ENCODE measurements at regions not wholly inside any gene's neighbourhood (a gene's known extent, or its start where the extent isn't known, plus 50 kb on each side); places are given as distances from the start of the nearest gene placed in this dataset.

DNA sequence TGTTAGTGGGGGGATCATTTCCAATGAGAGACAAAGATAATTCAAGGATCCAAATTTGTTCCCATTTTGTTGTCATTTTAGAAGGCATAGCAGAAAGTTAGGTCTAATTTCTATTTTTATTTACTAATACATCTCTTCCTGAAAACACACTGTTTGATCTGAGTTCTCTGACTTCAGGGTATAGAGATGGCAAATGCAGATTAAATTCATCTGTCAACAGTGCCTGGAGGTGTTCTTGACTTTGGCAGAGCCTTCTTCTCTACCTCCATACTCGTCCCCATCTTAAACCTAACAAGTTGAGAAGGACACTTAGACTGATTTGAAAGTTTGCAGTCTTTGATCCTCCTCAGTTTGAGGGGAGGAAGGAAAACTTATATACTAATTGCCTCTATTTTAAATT, 308.2 kb downstream of the SOX2 start:
- H2BK5ac ChIP-seq (ENCODE audit: low read depth, low read length, poor library complexity, severe bottlenecking): no peak overlapping the region
- H3K9me1 ChIP-seq (ENCODE audit: insufficient read depth, low read length): no peaks in the 10 kb centered on the region
- no peak overlapping the region for H2BK20ac ChIP-seq (ENCODE audit: low read depth, low read length)
- intact Hi-C loops (cut with micrococcal nuclease) (no loop called here), in situ Hi-C loops (cut with MboI; ENCODE audit: low sequenced_read_pairs) (no loop called here), dilution Hi-C loops (cut with HindIII; ENCODE audit: low sequenced_read_pairs, unreplicated experiment) (no loop called here)
- H3K27me3 ChIP-seq (ENCODE audit: control insufficient read depth, insufficient read depth, low read length): no peaks in the 10 kb centered on the region
- no peak overlapping the region for H4K5ac ChIP-seq (ENCODE audit: low read depth, low read length)
- no peak overlapping the region for H3K18ac ChIP-seq (ENCODE audit: low read depth, low read length)
- no peaks in the 10 kb centered on the region for H3K79me1 ChIP-seq (ENCODE audit: low read depth in 1 of 2, low read length in 2 of 2)
- no peaks in the 10 kb centered on the region for H4K20me1 ChIP-seq (ENCODE audit: insufficient read depth, low read length)
- no peaks in the 10 kb centered on the region for H3K36me3 ChIP-seq (ENCODE audit: control insufficient read depth, insufficient read depth, low read length)
- no peak overlapping the region for H4K91ac ChIP-seq (ENCODE audit: insufficient read depth, low read depth, low read length)
- no peak overlapping the region for H3K23ac ChIP-seq (ENCODE audit: low read depth, low read length)
- TF ChIP-seq RCOR1 (IDR thresholded peaks at IDR 0.05; ENCODE audit: insufficient replicate concordance, low read length) (no peak), CEBPB (IDR thresholded peaks at IDR 0.05; ENCODE audit: low read depth, low read length) (no peak), RFX5 (IDR thresholded peaks at IDR 0.05; ENCODE audit: low read depth, low read length) (no peak), POLR2A (IDR thresholded peaks at IDR 0.05; ENCODE audit: low read depth, low read length) (no peak), SMC3 (IDR thresholded peaks at IDR 0.05; ENCODE audit: low read depth, low read length) (no peak), BHLHE40 (IDR thresholded peaks at IDR 0.05; ENCODE audit: low read depth, low read length) (no peak), FOS (IDR thresholded peaks at IDR 0.05; ENCODE audit: low read depth, low read length) (no peak), MAZ (IDR thresholded peaks at IDR 0.05; ENCODE audit: borderline replicate concordance, low read depth, low read length) (no peak), CHD1 (IDR thresholded peaks at IDR 0.05; ENCODE audit: low read depth, low read length) (no peak), MAFK (IDR thresholded peaks at IDR 0.05; ENCODE audit: low read depth, low read length) (no peak), RAD21 (IDR thresholded peaks at IDR 0.05; ENCODE audit: low read length) (no peak), MXI1 (IDR thresholded peaks at IDR 0.05; ENCODE audit: borderline replicate concordance, low read depth, low read length) (no peak), NFE2L2 (IDR thresholded peaks at IDR 0.05; ENCODE audit: low read depth, low read length) (no peak)
- TF ChIP-seq, protein P1, sequence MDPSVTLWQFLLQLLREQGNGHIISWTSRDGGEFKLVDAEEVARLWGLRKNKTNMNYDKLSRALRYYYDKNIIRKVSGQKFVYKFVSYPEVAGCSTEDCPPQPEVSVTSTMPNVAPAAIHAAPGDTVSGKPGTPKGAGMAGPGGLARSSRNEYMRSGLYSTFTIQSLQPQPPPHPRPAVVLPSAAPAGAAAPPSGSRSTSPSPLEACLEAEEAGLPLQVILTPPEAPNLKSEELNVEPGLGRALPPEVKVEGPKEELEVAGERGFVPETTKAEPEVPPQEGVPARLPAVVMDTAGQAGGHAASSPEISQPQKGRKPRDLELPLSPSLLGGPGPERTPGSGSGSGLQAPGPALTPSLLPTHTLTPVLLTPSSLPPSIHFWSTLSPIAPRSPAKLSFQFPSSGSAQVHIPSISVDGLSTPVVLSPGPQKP (IDR thresholded peaks at IDR 0.05; ENCODE audit: borderline replicate concordance, low read depth, low read length): no peak
- TF ChIP-seq, protein P2, sequence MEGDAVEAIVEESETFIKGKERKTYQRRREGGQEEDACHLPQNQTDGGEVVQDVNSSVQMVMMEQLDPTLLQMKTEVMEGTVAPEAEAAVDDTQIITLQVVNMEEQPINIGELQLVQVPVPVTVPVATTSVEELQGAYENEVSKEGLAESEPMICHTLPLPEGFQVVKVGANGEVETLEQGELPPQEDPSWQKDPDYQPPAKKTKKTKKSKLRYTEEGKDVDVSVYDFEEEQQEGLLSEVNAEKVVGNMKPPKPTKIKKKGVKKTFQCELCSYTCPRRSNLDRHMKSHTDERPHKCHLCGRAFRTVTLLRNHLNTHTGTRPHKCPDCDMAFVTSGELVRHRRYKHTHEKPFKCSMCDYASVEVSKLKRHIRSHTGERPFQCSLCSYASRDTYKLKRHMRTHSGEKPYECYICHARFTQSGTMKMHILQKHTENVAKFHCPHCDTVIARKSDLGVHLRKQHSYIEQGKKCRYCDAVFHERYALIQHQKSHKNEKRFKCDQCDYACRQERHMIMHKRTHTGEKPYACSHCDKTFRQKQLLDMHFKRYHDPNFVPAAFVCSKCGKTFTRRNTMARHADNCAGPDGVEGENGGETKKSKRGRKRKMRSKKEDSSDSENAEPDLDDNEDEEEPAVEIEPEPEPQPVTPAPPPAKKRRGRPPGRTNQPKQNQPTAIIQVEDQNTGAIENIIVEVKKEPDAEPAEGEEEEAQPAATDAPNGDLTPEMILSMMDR (conservative IDR thresholded peaks at IDR 0.05; ENCODE audit: low read depth, low read length): no peak
- BruUV-seq (replicated peaks): no TSS peak
- H3K4me1 ChIP-seq (ENCODE audit: control insufficient read depth, insufficient read depth, low read length): no peaks in the 10 kb centered on the region
- no CpG with 5 or more reads among the region's 1 CpG for whole genome bisulfite sequencing, 2 experiments (ENCODE audit: extremely low coverage in 2 of 2, insufficient read length in 1 of 2)
- H2AK9ac ChIP-seq (replicated peaks; ENCODE audit: low read depth, low read length, poor library complexity): no peak overlapping the region
- ChIA-PET POLR2A (ENCODE audit: unreplicated experiment) (no interaction called here), CTCF (no interaction called here)
- H3K4me3 ChIP-seq (ENCODE audit: insufficient read depth, low read depth, low read length): no peak overlapping the region
- no peak overlapping the region for H2AFZ ChIP-seq (replicated peaks; ENCODE audit: low read length, poor library complexity)
- H3K56ac ChIP-seq (ENCODE audit: extremely low read depth, insufficient read depth, low read length): no peak overlapping the region
- H3K27ac ChIP-seq (ENCODE audit: insufficient read depth, low read length): no peak overlapping the region
- no peak overlapping the region for H3K4me2 ChIP-seq (ENCODE audit: low read depth, low read length)
- no peak overlapping the region for H2AK5ac ChIP-seq (ENCODE audit: low read depth, low read length)
- no peak overlapping the region for H2BK120ac ChIP-seq (ENCODE audit: low read depth, low read length)
- no peak overlapping the region for H3K4ac ChIP-seq (ENCODE audit: low read depth, low read length)
- no peak overlapping the region for H3K9ac ChIP-seq (ENCODE audit: low read depth, low read length)
- H3K9me3 ChIP-seq (ENCODE audit: control insufficient read depth, insufficient read depth, low read length): peaks cover 13% of the 10 kb centered on the region
- H4K8ac ChIP-seq (ENCODE audit: low read depth in 2 of 2, low read length in 2 of 2): no peak overlapping the region
- H3K14ac ChIP-seq (replicated peaks; ENCODE audit: low read depth, low read length): no peak overlapping the region
- no peak for ATAC-seq (ENCODE audit: low read depth)
- no peak overlapping the region for H2BK15ac ChIP-seq (ENCODE audit: low read depth, low read length)
- no peak for DNase-seq
